ENCODE measurements at regions not wholly inside any gene's neighbourhood (a gene's known extent, or its start where the extent isn't known, plus 50 kb on each side); places are given as distances from the start of the nearest gene placed in this dataset.

DNA sequence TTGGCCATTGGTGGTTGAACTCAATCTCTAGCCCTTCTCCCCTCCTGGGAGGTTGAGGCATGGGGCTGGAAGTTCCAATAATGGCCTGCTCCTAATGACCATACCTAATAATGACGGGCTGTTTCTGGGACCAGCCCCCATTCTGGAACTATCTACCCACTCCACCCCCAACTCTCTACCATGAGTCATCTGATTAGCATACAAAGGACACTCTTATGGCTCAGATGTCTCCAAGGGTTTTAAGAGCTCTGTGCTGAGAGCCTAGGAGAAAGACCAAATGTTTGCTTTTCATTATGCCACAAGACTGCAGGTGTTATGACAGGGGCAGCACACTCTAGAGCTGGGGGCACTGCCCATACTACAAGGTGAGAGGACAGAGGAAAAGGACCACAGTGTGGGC is 137.0 kb upstream of the NCKAP5 start:
- no peak for TF ChIP-seq CTCF (conservative IDR thresholded peaks at IDR 0.05; ENCODE audit: low read depth in 2 of 2)
- no peak for TF ChIP-seq EZH2 (IDR thresholded peaks at IDR 0.05; ENCODE audit: low read depth, unreplicated experiment)
- TF ChIP-seq JUNB (IDR thresholded peaks at IDR 0.05; ENCODE audit: unreplicated experiment): no peak
- no peak for TF ChIP-seq REST (IDR thresholded peaks at IDR 0.05; ENCODE audit: unreplicated experiment)
- no peak for TF ChIP-seq EZH2phosphoT487 (IDR thresholded peaks at IDR 0.05; ENCODE audit: unreplicated experiment)
- no peak for TF ChIP-seq POLR2AphosphoS5 (IDR thresholded peaks at IDR 0.05; ENCODE audit: low read depth)
- no peak for TF ChIP-seq NANOG (IDR thresholded peaks at IDR 0.05; ENCODE audit: borderline replicate concordance)
- no peak for TF ChIP-seq ZNF331 (CRISPR knock-in tag; IDR thresholded peaks at IDR 0.05; ENCODE audit: low read depth)
- TF ChIP-seq CREB1 (CRISPR knock-in tag; IDR thresholded peaks at IDR 0.05; ENCODE audit: low read depth): no peak

Data from GM23338 (cell line).